Fibroblast of villous mesenchyme (primary cell): ENCODE measurements at regions not wholly inside any gene's neighbourhood (a gene's known extent, or its start where the extent isn't known, plus 50 kb on each side); places are given as distances from the start of the nearest gene placed in this dataset.

Experiments used
- DNase-seq: peaks from one replicate; pipeline ENCODE4 v3.0.0-alpha.2; 2010; ENCODE audit warnings: low read depth
- H3K4me3 ChIP-seq: 2 replicates; pipeline ENCODE4 v1.5.1; 2011; ENCODE audit warnings: low read depth, mild to moderate bottlenecking, low read length
- TF ChIP-seq, protein P1 (sequence below): IDR thresholded peaks from 2 replicates; pipeline ENCODE4 v1.5.1; 2012; ENCODE audit warnings: low read depth, mild to moderate bottlenecking, low read length; ENCODE audit not compliant: insufficient read depth

GRCh38 chr14:59037086-59037485 lies 151.4 kb upstream of the DAAM1 start:
- TF ChIP-seq, protein P1, sequence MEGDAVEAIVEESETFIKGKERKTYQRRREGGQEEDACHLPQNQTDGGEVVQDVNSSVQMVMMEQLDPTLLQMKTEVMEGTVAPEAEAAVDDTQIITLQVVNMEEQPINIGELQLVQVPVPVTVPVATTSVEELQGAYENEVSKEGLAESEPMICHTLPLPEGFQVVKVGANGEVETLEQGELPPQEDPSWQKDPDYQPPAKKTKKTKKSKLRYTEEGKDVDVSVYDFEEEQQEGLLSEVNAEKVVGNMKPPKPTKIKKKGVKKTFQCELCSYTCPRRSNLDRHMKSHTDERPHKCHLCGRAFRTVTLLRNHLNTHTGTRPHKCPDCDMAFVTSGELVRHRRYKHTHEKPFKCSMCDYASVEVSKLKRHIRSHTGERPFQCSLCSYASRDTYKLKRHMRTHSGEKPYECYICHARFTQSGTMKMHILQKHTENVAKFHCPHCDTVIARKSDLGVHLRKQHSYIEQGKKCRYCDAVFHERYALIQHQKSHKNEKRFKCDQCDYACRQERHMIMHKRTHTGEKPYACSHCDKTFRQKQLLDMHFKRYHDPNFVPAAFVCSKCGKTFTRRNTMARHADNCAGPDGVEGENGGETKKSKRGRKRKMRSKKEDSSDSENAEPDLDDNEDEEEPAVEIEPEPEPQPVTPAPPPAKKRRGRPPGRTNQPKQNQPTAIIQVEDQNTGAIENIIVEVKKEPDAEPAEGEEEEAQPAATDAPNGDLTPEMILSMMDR = no peak
- DNase-seq = no peak
- no peak overlapping the region for H3K4me3 ChIP-seq

DNA sequence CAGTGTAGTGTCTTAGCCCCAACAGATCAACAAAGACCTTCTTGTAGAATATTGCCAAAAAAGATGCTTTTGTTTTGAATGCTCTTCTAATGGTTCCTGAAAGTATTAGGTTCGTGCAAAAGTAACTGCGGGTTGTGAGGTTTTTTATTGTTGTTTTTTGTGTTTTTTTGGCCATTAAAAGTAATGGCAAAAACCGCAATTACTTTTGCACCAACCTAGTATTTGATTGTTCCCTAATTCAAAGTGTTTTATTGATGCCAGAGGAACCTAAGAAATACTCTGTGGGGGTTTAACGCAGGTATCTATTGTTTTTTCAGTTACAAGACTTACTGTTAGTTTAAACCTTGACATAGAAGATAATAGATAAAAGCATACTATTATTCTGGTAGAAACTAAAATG lies 150.8 kb upstream of the DAAM1 start:
- DNase-seq = no peak
- TF ChIP-seq, protein P1 = no peak
- no peak overlapping the region for H3K4me3 ChIP-seq

DNA sequence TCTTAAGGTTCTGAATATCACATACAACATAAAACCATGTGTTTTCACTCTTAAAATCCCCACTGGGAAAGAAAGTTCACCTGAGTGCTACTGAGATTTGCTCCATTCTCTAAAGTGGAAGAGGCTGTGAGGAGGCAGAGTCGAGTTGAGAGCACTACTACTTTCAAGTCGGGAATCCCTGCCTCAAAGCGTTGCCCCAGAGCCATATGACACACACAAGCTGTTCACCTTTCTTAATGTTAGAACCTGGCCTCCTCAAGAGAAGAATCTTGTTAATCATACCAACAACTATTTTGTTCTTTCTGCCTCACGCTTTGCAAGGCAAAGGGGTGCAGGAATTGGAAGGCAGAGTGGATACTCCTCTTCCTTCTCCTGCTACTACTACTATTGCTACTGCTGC lies 149.7 kb upstream of the DAAM1 start:
- no peak for DNase-seq
- TF ChIP-seq, protein P1 = no peak
- no peak overlapping the region for H3K4me3 ChIP-seq

DNA sequence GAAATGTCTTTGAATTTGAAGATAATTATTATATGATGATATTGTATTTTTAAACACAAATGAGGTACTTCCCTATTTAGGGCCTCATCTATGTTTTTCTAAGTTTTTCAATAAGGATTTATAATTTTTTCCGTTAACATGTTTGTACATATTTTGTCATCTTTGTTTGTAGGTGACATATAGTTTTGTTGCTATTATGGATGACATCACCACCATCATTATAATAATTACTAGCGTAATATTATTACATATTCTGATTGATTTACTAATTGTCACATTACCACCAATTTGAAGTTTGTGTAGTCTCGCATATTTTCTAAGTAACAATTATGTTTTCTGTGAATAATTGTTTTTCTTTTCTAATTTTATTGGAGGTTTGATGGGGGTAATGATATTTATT lies 147.2 kb upstream of the DAAM1 start:
- no peak overlapping the region for H3K4me3 ChIP-seq
- TF ChIP-seq, protein P1 = no peak
- no peak for DNase-seq

DNA sequence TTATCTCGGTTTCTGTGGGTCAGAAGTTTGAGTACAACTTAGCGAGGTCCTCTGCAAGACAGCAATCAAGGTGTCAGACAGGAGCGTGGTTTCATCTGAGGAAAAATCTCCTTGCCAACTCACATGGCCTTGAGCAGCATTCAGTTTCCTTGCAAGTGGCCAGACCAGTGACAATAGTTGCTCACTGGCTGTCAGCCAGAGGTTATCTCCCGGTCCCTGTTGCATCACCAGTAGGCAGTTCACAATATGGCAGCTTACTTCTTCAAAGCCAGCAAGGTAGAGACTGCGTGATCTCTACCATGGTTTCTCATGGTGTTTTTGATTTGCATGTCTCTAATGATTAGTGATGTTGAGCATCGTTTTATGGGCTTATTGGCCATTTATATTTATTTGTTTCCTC lies 143.8 kb upstream of the DAAM1 start:
- DNase-seq = no peak
- TF ChIP-seq, protein P1 = no peak
- no peak overlapping the region for H3K4me3 ChIP-seq

DNA sequence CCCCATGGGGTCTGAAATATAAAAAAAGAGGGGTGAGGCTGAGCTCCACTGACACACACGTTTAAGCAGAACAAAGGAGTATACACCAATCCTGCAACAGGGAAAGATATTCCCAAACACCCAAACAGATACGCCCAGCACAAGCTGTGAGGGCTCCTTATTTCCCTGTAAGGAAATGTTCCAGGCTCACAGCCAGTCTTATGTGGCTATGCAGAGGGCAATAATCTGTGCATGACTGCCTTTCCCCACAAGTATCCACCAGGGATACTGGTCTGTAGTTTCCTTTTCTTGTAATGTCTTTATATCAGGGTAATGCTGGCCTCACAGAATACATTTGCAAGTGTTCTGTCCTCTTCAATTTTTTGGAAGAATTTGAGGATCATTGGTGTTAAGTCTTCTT lies 141.7 kb upstream of the DAAM1 start:
- TF ChIP-seq, protein P1 = no peak
- DNase-seq = no peak

GRCh38 chr14:59055006-59055405 lies 133.5 kb upstream of the DAAM1 start:
- DNase-seq = no peak
- H3K4me3 ChIP-seq = no peak overlapping the region
- TF ChIP-seq, protein P1 = no peak

More for the DNA sequence above, 141.7 kb upstream of the DAAM1 start:
- H3K4me3 ChIP-seq = no peak overlapping the region
